ENCODE measurements at regions not wholly inside any gene's neighbourhood (a gene's known extent, or its start where the extent isn't known, plus 50 kb on each side); places are given as distances from the start of the nearest gene placed in this dataset.

- Histone ChIP-seq H3K4me1 (no peaks in the 10 kb centered on the region), H3K4me2 (no peak overlapping the region), H3K9me3 (peaks cover 14% of the 10 kb centered on the region; the same call in 1 of the 3 replicates), H3K27ac (no peak overlapping the region), H3K4me3 (no peak overlapping the region)
- ATAC-seq: no peak
- FAIRE-seq: no peak
- ChIA-PET CTCF (interaction anchor here (0.5 kb wide), 1 partner anchor 1099 kb away, joined by 3 read pairs; no protein-coding TSS in a partner anchor), POLR2A (no interaction called here)
- WGBS (ENCODE audit: missing lambda C conversion rate): 14% methylated on average over 11 of the region's 11 CpGs
- no peak for DNase-seq (ENCODE audit: low read depth in 1 of 2, low spot score in 1 of 2)
- TF ChIP-seq MAX (IDR thresholded peaks at IDR 0.05) (no peak), HOXB5 (CRISPR knock-in tag; IDR thresholded peaks at IDR 0.05) (no peak), ATOH8 (CRISPR knock-in tag; IDR thresholded peaks at IDR 0.05; ENCODE audit: low read depth) (no peak)
Observed at GRCh38 chr5:9919306-9920030, 289.3 kb upstream of the TAS2R1 start.

GRCh38 chr5:9905661-9906060, 275.5 kb upstream of the TAS2R1 start:
- Histone ChIP-seq H3K4me2 (no peak overlapping the region), H3K9me3 (no peaks in the 10 kb centered on the region), H3K4me1 (no peaks in the 10 kb centered on the region), H3K4me3 (no peak overlapping the region), H3K27ac (no peak overlapping the region)
- DNase-seq (ENCODE audit: low read depth in 1 of 2, low spot score in 1 of 2) (no peak), FAIRE-seq (no peak), ATAC-seq (no peak)
- CTCF ChIA-PET: no interaction called here
- WGBS (ENCODE audit: missing lambda C conversion rate): 0% methylated on average over 1 of the region's 1 CpG
- POLR2A ChIA-PET: no interaction called here
- no peak for TF ChIP-seq RFX5 (IDR thresholded peaks at IDR 0.05)
- no peak for TF ChIP-seq RNF2 (IDR thresholded peaks at IDR 0.05; ENCODE audit: borderline replicate concordance, low read depth)
- no peak for TF ChIP-seq ZC3H11A (IDR thresholded peaks at IDR 0.05)
- no peak for TF ChIP-seq ESRRA (IDR thresholded peaks at IDR 0.05; ENCODE audit: borderline replicate concordance, low read length)
- no peak for TF ChIP-seq HEYL (CRISPR knock-in tag; IDR thresholded peaks at IDR 0.05)
- no peak for TF ChIP-seq FOSL2 (IDR thresholded peaks at IDR 0.05)
- no peak for TF ChIP-seq FOSL2 (CRISPR knock-in tag; IDR thresholded peaks at IDR 0.05)
- TF ChIP-seq HOXA7 (CRISPR knock-in tag; IDR thresholded peaks at IDR 0.05): no peak
- no peak for TF ChIP-seq HES2 (IDR thresholded peaks at IDR 0.05)
- TF ChIP-seq CBX8 (IDR thresholded peaks at IDR 0.05): no peak
- no peak for TF ChIP-seq CBX2 (IDR thresholded peaks at IDR 0.05; ENCODE audit: borderline replicate concordance, low read depth)
- TF ChIP-seq REST (IDR thresholded peaks at IDR 0.05): no peak
- TF ChIP-seq HOXB5 (CRISPR knock-in tag; IDR thresholded peaks at IDR 0.05): no peak
- no peak for TF ChIP-seq ELK1 (IDR thresholded peaks at IDR 0.05; ENCODE audit: low read depth, low read length)
- no peak for TF ChIP-seq PHF8 (IDR thresholded peaks at IDR 0.05; ENCODE audit: borderline replicate concordance, low read depth)
- no peak for TF ChIP-seq PBX3 (IDR thresholded peaks at IDR 0.05)
